ENCODE measurements at regions not wholly inside any gene's neighbourhood (a gene's known extent, or its start where the extent isn't known, plus 50 kb on each side); places are given as distances from the start of the nearest gene placed in this dataset.

DNA sequence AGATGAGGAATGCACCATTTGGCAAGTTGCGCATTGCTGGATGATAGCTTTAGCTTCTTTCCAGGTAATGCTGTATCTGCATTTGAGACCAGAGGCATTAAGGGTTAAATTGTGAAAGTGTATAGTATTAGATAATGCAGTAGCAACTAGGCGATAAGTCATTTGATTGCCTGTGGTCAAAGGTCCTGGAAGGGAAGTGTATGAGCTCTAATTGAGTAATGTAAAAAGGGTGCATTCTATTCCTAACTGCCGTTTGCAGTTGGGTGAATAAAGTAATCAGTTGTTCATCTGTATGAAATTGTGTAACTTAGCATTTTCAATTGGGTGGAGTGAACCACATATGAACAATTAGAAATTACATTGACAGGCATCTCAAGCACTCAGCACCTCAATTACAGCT lies 54.5 kb upstream of the WDR1 start:
- H3K4me3 ChIP-seq (ENCODE audit: low read depth, low read length) = no peak overlapping the region
- TF ChIP-seq CTCF (IDR thresholded peaks at IDR 0.05; ENCODE audit: control insufficient read depth, extremely low read depth, insufficient read depth) = no peak
- DNase-seq (ENCODE audit: low read depth) = no peak

DNA sequence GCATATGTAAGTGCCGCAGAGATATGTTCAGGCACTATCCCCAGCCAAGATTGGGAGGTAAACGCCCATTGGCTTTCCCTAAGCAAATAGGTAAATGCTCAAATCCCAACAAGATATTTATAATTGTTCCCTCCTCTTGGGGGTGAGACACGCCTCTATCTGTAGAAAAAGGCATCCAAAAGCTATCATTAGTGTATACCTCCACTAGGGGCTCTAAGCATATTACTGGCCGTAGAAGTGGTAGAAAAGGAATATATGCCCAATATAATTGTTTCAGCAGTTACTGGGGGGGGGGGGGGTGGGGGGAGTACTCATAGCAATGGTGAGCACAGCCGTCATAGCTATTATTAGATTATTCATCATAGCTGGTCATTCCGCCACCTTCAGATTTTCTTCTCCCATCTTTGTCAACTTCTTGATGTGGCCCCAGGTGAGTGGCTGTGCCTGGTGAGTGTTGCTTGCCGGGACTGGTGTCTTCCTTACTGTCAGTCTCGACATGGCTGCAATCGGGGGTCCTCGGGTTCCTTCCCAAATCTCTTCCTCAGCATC lies 53.3 kb upstream of the WDR1 start:
- no peak overlapping the region for H3K4me3 ChIP-seq (ENCODE audit: low read depth, low read length)
- DNase-seq (ENCODE audit: low read depth) = no peak
- TF ChIP-seq CTCF (IDR thresholded peaks at IDR 0.05; ENCODE audit: control insufficient read depth, extremely low read depth, insufficient read depth) = no peak

DNA sequence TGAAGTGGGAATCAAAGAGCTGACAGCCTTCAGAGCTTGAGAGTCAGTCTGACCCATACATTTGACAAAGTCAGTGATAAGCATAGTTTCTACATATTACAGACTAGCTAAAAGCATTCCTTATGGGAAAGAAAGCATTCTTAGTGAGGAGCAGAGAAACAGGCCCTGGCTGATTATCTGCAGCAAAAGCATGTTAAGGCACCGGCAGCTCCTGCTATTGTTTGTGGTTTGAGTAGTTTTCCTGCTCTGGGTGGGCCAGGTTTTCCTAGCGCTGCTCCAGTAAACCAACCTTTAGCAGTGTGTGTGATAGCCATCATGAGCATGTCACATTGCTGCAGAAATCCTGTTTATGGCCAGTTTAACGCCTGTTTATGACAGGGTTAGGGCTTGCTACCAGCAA lies 51.6 kb upstream of the WDR1 start:
- no peak for DNase-seq (ENCODE audit: low read depth)
- no peak for TF ChIP-seq CTCF (IDR thresholded peaks at IDR 0.05; ENCODE audit: control insufficient read depth, extremely low read depth, insufficient read depth)
- no peak overlapping the region for H3K4me3 ChIP-seq (ENCODE audit: low read depth, low read length)

DNA sequence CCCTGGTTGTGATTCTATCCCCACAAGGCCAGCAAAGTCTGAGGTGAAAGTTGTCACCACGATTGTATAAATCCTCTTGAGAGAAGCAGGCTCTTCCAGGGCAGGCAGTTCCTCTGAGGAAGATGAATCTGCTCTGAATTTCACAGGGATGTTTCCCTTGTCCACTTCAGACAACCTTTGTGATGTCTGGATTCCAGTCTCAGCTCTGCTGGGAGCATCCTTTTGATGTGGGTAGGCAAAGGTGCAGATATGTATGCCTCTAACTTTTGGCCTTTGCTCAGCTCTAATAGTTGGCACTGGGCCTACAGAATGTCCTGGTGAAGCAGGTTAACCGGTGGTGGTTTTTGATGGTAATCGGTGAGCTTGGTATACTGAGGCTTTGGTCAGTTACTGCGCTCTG lies 50.6 kb upstream of the WDR1 start:
- no peak overlapping the region for H3K4me3 ChIP-seq (ENCODE audit: low read depth, low read length)
- no peak for TF ChIP-seq CTCF (IDR thresholded peaks at IDR 0.05; ENCODE audit: control insufficient read depth, extremely low read depth, insufficient read depth)
- DNase-seq (ENCODE audit: low read depth) = no peak

Measured in LNCaP clone FGC (cell line).